H9 (cell line): ENCODE measurements at regions not wholly inside any gene's neighbourhood (a gene's known extent, or its start where the extent isn't known, plus 50 kb on each side); places are given as distances from the start of the nearest gene placed in this dataset.

Experiments
- DNase-seq: peaks from one replicate; pipeline ENCODE4 v3.0.0-alpha.2; 2017
- H2AFZ ChIP-seq: one replicate; pipeline ENCODE4 v1.6.1; 2013; ENCODE audit warnings: mild to moderate bottlenecking, low read length, control low read depth, moderate library complexity
- H2AK5ac ChIP-seq: 2 replicates; pipeline ENCODE4 v1.6.1; 2013; ENCODE audit warnings: low read length, control low read depth, mixed read lengths; ENCODE audit not compliant: insufficient read length
- H2BK120ac ChIP-seq: one replicate; pipeline ENCODE4 v1.6.1; 2013; ENCODE audit warnings: low read depth, mild to moderate bottlenecking, low read length, control low read depth, inconsistent platforms; ENCODE audit not compliant: poor library complexity, severe bottlenecking
- H2BK12ac ChIP-seq: 2 replicates; pipeline ENCODE4 v1.6.1; 2013; ENCODE audit warnings: low read length, control low read depth, mixed read lengths, low read depth; ENCODE audit not compliant: insufficient read length
- H2BK15ac ChIP-seq: 2 replicates; pipeline ENCODE4 v1.6.1; 2013; ENCODE audit warnings: low read depth, low read length, control low read depth
- H2BK20ac ChIP-seq: one replicate; pipeline ENCODE4 v1.6.1; 2013; ENCODE audit warnings: low read depth, mild to moderate bottlenecking, low read length, control low read depth, inconsistent platforms; ENCODE audit not compliant: poor library complexity, severe bottlenecking
- H2BK5ac ChIP-seq: 2 replicates; pipeline ENCODE4 v1.6.1; 2013; ENCODE audit warnings: low read length, control low read depth, mixed read lengths; ENCODE audit not compliant: insufficient read length
- H3K14ac ChIP-seq: 2 replicates; pipeline ENCODE4 v1.6.1; 2013; ENCODE audit warnings: low read length, control low read depth; ENCODE audit not compliant: insufficient read depth
- H3K18ac ChIP-seq: 2 replicates; pipeline ENCODE4 v1.6.1; 2013; ENCODE audit warnings: low read depth, mild to moderate bottlenecking, mixed read lengths, low read length, control low read depth; ENCODE audit not compliant: insufficient read length
- H3K23ac ChIP-seq: 2 replicates; pipeline ENCODE4 v1.6.1; 2013; ENCODE audit warnings: low read length, control low read depth, mixed read lengths, low read depth; ENCODE audit not compliant: insufficient read length
- H3K23me2 ChIP-seq: 2 replicates; pipeline ENCODE4 v1.6.1; 2013; ENCODE audit warnings: low read depth, mild to moderate bottlenecking, mixed read lengths, low read length, control low read depth; ENCODE audit not compliant: insufficient read length, poor library complexity, severe bottlenecking
- H3K27ac ChIP-seq: 2 replicates; pipeline ENCODE4 v1.5.1; 2013; ENCODE audit warnings: low read length, control low read depth, mixed read lengths, low read depth; ENCODE audit not compliant: insufficient read length
- H3K27me3 ChIP-seq: 2 replicates; pipeline ENCODE4 v1.6.1; 2013; ENCODE audit warnings: low read length, control low read depth, inconsistent platforms; ENCODE audit not compliant: insufficient read depth
- H3K4ac ChIP-seq: 2 replicates; pipeline ENCODE4 v1.6.1; 2013; ENCODE audit warnings: low read depth, mild to moderate bottlenecking, control low read depth, inconsistent platforms, low read length, moderate library complexity
- H3K4me1 ChIP-seq: 2 replicates; pipeline ENCODE4 v1.6.1; 2013; ENCODE audit warnings: low read length, control low read depth, inconsistent platforms; ENCODE audit not compliant: insufficient read depth
- H3K4me2 ChIP-seq: 2 replicates; pipeline ENCODE4 v1.6.1; 2013; ENCODE audit warnings: low read length, control low read depth, mixed read lengths; ENCODE audit not compliant: insufficient read length, insufficient read depth
- H3K56ac ChIP-seq: 2 replicates; pipeline ENCODE4 v1.6.1; 2013; ENCODE audit warnings: low read depth, mild to moderate bottlenecking, mixed read lengths, low read length, control low read depth; ENCODE audit not compliant: insufficient read length
- H3K79me1 ChIP-seq: 2 replicates; pipeline ENCODE4 v1.6.1; 2013; ENCODE audit warnings: low read depth, mild to moderate bottlenecking, moderate library complexity, low read length, control low read depth, inconsistent platforms; ENCODE audit not compliant: insufficient read depth, poor library complexity, severe bottlenecking
- H3K79me2 ChIP-seq: 2 replicates; pipeline ENCODE4 v1.6.1; 2013; ENCODE audit warnings: low read length, control low read depth, inconsistent platforms; ENCODE audit not compliant: insufficient read depth
- H3K9ac ChIP-seq: 2 replicates; pipeline ENCODE4 v1.6.1; 2013; ENCODE audit warnings: low read length, control low read depth, mixed read lengths; ENCODE audit not compliant: insufficient read length; ENCODE audit errors: extremely low read depth
- H3K9me3 ChIP-seq: one replicate; pipeline ENCODE4 v1.6.1; 2013; ENCODE audit warnings: low read depth, low read length, inconsistent platforms; ENCODE audit not compliant: control insufficient read depth
- H3T11ph ChIP-seq: one replicate; pipeline ENCODE4 v1.6.1; 2013; ENCODE audit warnings: mild to moderate bottlenecking, low read length, control low read depth, inconsistent platforms
- H4K20me1 ChIP-seq: one replicate; pipeline ENCODE4 v1.6.1; 2013; ENCODE audit not compliant: control insufficient read depth, insufficient read length, insufficient read depth
- H4K5ac ChIP-seq: 2 replicates; pipeline ENCODE4 v1.6.1; 2013; ENCODE audit warnings: low read depth, mild to moderate bottlenecking, mixed read lengths, low read length, control low read depth; ENCODE audit not compliant: insufficient read length
- H4K8ac ChIP-seq: replicated peaks from 2 replicates; pipeline ENCODE4 v1.6.1; 2013; ENCODE audit warnings: low read length, control low read depth, mixed read lengths, low read depth; ENCODE audit not compliant: insufficient read length
- H4K91ac ChIP-seq: 2 replicates; pipeline ENCODE4 v1.6.1; 2013; ENCODE audit warnings: low read depth, mild to moderate bottlenecking, moderate library complexity, mixed read lengths, low read length, control low read depth; ENCODE audit not compliant: insufficient read length
- H3K27ac Mint-ChIP-seq, 3 experiments: 2 replicates in 2 of 3; 3 replicates in 1 of 3; pipeline ENCODE4 v1.8.0; 2020 to 2021; ENCODE audit warnings: mixed read lengths in 3 of 3, mild to moderate bottlenecking in 1 of 3, moderate library complexity in 1 of 3
- H3K27me3 Mint-ChIP-seq: 2 replicates; pipeline ENCODE4 v1.8.0; 2021; ENCODE audit warnings: low read depth, mild to moderate bottlenecking, moderate library complexity, mixed read lengths
- H3K36me3 Mint-ChIP-seq, 3 experiments: 2 replicates in 2 of 3; 3 replicates in 1 of 3; pipeline ENCODE4 v1.8.0; 2020 to 2021; ENCODE audit warnings: low read depth in 3 of 3, mixed read lengths in 3 of 3; ENCODE audit not compliant: insufficient read depth in 1 of 3
- H3K4me1 Mint-ChIP-seq, 2 experiments: 2 replicates each; pipeline ENCODE4 v1.8.0; 2020; ENCODE audit warnings: mixed read lengths in 2 of 2
- H3K4me3 Mint-ChIP-seq, 2 experiments: 2 replicates in 1 of 2; 3 replicates in 1 of 2; pipeline ENCODE4 v1.8.0; 2020 to 2021; ENCODE audit warnings: mild to moderate bottlenecking in 2 of 2, mixed read lengths in 2 of 2, moderate library complexity in 1 of 2
- H3K9me3 Mint-ChIP-seq, 2 experiments: 2 replicates in 1 of 2; 3 replicates in 1 of 2; pipeline ENCODE4 v1.8.0; 2020; ENCODE audit warnings: mild to moderate bottlenecking in 2 of 2, mixed read lengths in 2 of 2, moderate library complexity in 1 of 2
- WGBS: extraction: QIAGEN DNeasy Blood & Tissue Kit; methylation state at CpG from one replicate; pipeline ENCODE4 v1.1.7; 2013; ENCODE audit warnings: missing lambda C conversion rate, low lambda C conversion rate, mixed read lengths; ENCODE audit not compliant: insufficient read length; ENCODE audit errors: extremely low coverage; 5-methylcytosine and 5-hydroxymethylcytosine counted together
- TF ChIP-seq, protein P1 (sequence below): fragments of 200-600 bp; sonication (generic); conservative IDR thresholded peaks from 3 replicates; pipeline ENCODE4 v1.8.0; 2021; ENCODE audit warnings: antibody characterized with exemption, mild to moderate bottlenecking

- Histone ChIP-seq H3K9me3 (no peaks in the 10 kb centered on the region), H3K4ac (no peak overlapping the region), H2AFZ (no peak overlapping the region), H4K91ac (no peak overlapping the region), H3K14ac (no peak overlapping the region), H3T11ph (no peak overlapping the region), H4K5ac (no peak overlapping the region), H4K8ac (no peak overlapping the region), H3K27ac (no peak overlapping the region), H2BK15ac (no peak overlapping the region), H2BK12ac (no peak overlapping the region), H2AK5ac (no peak overlapping the region), H3K9ac (no peak overlapping the region), H3K27me3 (no peaks in the 10 kb centered on the region), H3K23me2 (no peaks in the 10 kb centered on the region), H2BK5ac (no peak overlapping the region), H2BK20ac (no peak overlapping the region), H4K20me1 (no peaks in the 10 kb centered on the region), H3K23ac (no peak overlapping the region), H3K18ac (no peak overlapping the region), H3K79me2 (no peaks in the 10 kb centered on the region), H3K4me2 (no peak overlapping the region), H3K4me1 (no peaks in the 10 kb centered on the region), H3K56ac (no peak overlapping the region), H2BK120ac (no peak overlapping the region), H3K79me1 (no peaks in the 10 kb centered on the region)
- Mint-ChIP-seq H3K27ac (no peak overlapping the region), H3K27me3 (no peaks in the 10 kb centered on the region; the same call in 1 of the 2 replicates), H3K4me3 (no peak overlapping the region), H3K36me3 (no peaks in the 10 kb centered on the region), H3K4me1 (peaks cover 15 to 17% of the 10 kb centered on the region in 2 experiments), H3K9me3 (no peaks in the 10 kb centered on the region)
- no CpG with 5 or more reads among the region's 3 CpGs for WGBS
- no peak for DNase-seq
- TF ChIP-seq, protein P1, sequence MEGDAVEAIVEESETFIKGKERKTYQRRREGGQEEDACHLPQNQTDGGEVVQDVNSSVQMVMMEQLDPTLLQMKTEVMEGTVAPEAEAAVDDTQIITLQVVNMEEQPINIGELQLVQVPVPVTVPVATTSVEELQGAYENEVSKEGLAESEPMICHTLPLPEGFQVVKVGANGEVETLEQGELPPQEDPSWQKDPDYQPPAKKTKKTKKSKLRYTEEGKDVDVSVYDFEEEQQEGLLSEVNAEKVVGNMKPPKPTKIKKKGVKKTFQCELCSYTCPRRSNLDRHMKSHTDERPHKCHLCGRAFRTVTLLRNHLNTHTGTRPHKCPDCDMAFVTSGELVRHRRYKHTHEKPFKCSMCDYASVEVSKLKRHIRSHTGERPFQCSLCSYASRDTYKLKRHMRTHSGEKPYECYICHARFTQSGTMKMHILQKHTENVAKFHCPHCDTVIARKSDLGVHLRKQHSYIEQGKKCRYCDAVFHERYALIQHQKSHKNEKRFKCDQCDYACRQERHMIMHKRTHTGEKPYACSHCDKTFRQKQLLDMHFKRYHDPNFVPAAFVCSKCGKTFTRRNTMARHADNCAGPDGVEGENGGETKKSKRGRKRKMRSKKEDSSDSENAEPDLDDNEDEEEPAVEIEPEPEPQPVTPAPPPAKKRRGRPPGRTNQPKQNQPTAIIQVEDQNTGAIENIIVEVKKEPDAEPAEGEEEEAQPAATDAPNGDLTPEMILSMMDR, result no peak
These were observed 758.4 kb downstream of the BCL11B start for GRCh38 chr14:98513558-98513957.
